Suprapubic skin (tissue), 4 donors: ENCODE measurements at regions not wholly inside any gene's neighbourhood (a gene's known extent, or its start where the extent isn't known, plus 50 kb on each side); places are given as distances from the start of the nearest gene placed in this dataset.

Experiments used
- DNase-seq, 2 donors: peaks; one replicate each; pipeline ENCODE4 v3.0.0-alpha.2; 2019; ENCODE audit warnings: low spot score in 2 of 2
- H3K27ac ChIP-seq: fragments of 200-600 bp; sonication (generic); one replicate; pipeline ENCODE4 v1.5.1; 2019
- H3K27me3 ChIP-seq: fragments of 200-600 bp; sonication (generic); one replicate; pipeline ENCODE4 v1.5.1; 2019
- H3K36me3 ChIP-seq: fragments of 200-600 bp; sonication (generic); one replicate; pipeline ENCODE4 v1.5.1; 2019
- H3K4me1 ChIP-seq: fragments of 200-600 bp; sonication (generic); one replicate; pipeline ENCODE4 v1.5.1; 2019
- H3K4me3 ChIP-seq: fragments of 200-600 bp; sonication (generic); one replicate; pipeline ENCODE4 v1.5.1; 2019; ENCODE audit warnings: mild to moderate bottlenecking
- H3K9me3 ChIP-seq: fragments of 200-600 bp; sonication (generic); one replicate; pipeline ENCODE4 v1.5.1; 2019
- EP300 ChIP-seq: sonication (generic); formaldehyde crosslinking; IDR thresholded peaks from one replicate; pipeline ENCODE4 v1.6.1; 2017; ENCODE audit warnings: antibody characterized with exemption
- POLR2A ChIP-seq, 2 donors: fragments of 450-650 bp; IDR thresholded peaks; one replicate each; pipeline ENCODE4 v1.6.1; 2017; ENCODE audit warnings: antibody characterized with exemption in 2 of 2, mild to moderate bottlenecking in 2 of 2, moderate library complexity in 2 of 2
- POLR2AphosphoS5 ChIP-seq, 3 donors: sonication (generic); formaldehyde crosslinking; IDR thresholded peaks; one replicate each; pipeline ENCODE4 v1.6.1; 2017; ENCODE audit warnings: antibody characterized with exemption in 3 of 3
- WGBS: methylation state at CpG from one replicate; pipeline ENCODE4 v1.1.5; 2018; 5-methylcytosine and 5-hydroxymethylcytosine counted together
- TF ChIP-seq, protein P1 (sequence below), 2 donors: fragments of 200-600 bp in 1 of 2; fragments of 450-650 bp in 1 of 2; sonication (generic) in 1 of 2; IDR thresholded peaks; one replicate each; pipeline ENCODE4 v1.5.1; 2016 to 2019; ENCODE audit warnings: antibody characterized with exemption in 2 of 2, mild to moderate bottlenecking in 1 of 2, moderate library complexity in 1 of 2

DNA sequence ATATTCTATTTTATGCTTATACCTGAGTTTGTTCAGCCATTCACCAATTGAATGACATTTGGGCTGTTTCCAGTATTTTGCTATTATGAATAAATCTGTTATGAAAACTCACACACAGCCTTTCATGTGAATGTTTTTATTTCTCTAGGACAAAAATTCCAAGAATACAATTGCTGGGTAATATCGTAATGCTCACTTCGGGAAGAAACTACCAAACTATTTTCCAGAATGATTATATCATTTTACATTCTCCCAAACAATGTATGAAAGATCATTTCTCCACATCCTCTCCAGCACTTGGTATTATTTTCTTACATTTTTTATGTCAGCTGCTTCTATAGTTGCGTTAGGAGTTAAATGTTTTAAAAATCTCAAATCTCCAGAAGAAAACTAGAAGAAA lies 58.3 kb upstream of the LHFPL2 start:
- Histone ChIP-seq H3K36me3 (no peaks in the 10 kb centered on the region), H3K9me3 (no peaks in the 10 kb centered on the region), H3K27ac (no peak overlapping the region), H3K4me1 (no peaks in the 10 kb centered on the region), H3K27me3 (no peaks in the 10 kb centered on the region), H3K4me3 (no peak overlapping the region)
- no peak for DNase-seq
- WGBS = 54% methylated on average over 3 of the region's 3 CpGs
- TF ChIP-seq EP300 (no peak), POLR2AphosphoS5 (IDR thresholded peaks at IDR 0.05) (no peak)
- TF ChIP-seq, protein P1, sequence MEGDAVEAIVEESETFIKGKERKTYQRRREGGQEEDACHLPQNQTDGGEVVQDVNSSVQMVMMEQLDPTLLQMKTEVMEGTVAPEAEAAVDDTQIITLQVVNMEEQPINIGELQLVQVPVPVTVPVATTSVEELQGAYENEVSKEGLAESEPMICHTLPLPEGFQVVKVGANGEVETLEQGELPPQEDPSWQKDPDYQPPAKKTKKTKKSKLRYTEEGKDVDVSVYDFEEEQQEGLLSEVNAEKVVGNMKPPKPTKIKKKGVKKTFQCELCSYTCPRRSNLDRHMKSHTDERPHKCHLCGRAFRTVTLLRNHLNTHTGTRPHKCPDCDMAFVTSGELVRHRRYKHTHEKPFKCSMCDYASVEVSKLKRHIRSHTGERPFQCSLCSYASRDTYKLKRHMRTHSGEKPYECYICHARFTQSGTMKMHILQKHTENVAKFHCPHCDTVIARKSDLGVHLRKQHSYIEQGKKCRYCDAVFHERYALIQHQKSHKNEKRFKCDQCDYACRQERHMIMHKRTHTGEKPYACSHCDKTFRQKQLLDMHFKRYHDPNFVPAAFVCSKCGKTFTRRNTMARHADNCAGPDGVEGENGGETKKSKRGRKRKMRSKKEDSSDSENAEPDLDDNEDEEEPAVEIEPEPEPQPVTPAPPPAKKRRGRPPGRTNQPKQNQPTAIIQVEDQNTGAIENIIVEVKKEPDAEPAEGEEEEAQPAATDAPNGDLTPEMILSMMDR (IDR thresholded peaks at IDR 0.05) = no peak

GRCh38 chr5:78706381-78706780 lies 57.8 kb upstream of the LHFPL2 start:
- no peaks in the 10 kb centered on the region for H3K9me3 ChIP-seq
- no peak overlapping the region for H3K27ac ChIP-seq
- 76% methylated on average over 2 of the region's 2 CpGs for WGBS
- TF ChIP-seq POLR2AphosphoS5 (IDR thresholded peaks at IDR 0.05) (no peak), POLR2A (IDR thresholded peaks at IDR 0.05) (no peak), EP300 (no peak)
- TF ChIP-seq, protein P1 (IDR thresholded peaks at IDR 0.05) = no peak
- no peaks in the 10 kb centered on the region for H3K36me3 ChIP-seq
- no peaks in the 10 kb centered on the region for H3K4me1 ChIP-seq
- H3K4me3 ChIP-seq = no peak overlapping the region
- no peaks in the 10 kb centered on the region for H3K27me3 ChIP-seq
- DNase-seq = no peak

DNA sequence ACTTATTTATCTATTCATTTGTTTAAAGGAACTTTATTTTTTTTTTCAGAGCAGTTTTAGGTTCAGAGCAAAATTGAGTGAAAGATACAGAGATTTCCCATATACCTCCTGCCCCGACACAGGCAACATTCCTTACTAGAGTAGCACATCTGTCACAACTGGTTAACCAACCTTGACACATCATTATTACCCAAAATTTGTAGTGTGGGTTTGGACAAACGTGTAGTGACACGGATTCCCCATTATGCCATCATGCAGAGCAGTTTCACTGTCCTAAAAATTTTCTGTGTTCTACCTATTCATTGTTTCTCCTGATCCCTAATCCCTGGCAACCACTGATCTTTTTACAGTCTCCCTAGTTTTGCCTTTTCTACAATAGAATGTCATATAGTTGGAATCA lies 57.3 kb upstream of the LHFPL2 start:
- H3K4me3 ChIP-seq = no peak overlapping the region
- no peaks in the 10 kb centered on the region for H3K27me3 ChIP-seq
- no peaks in the 10 kb centered on the region for H3K36me3 ChIP-seq
- WGBS = 75% methylated on average over 3 of the region's 3 CpGs
- no peak overlapping the region for H3K27ac ChIP-seq
- H3K4me1 ChIP-seq = no peaks in the 10 kb centered on the region
- no peak for DNase-seq
- TF ChIP-seq, protein P1 (IDR thresholded peaks at IDR 0.05) = no peak
- TF ChIP-seq POLR2A (IDR thresholded peaks at IDR 0.05) (no peak), EP300 (no peak), POLR2AphosphoS5 (IDR thresholded peaks at IDR 0.05) (no peak)
- no peaks in the 10 kb centered on the region for H3K9me3 ChIP-seq

DNA sequence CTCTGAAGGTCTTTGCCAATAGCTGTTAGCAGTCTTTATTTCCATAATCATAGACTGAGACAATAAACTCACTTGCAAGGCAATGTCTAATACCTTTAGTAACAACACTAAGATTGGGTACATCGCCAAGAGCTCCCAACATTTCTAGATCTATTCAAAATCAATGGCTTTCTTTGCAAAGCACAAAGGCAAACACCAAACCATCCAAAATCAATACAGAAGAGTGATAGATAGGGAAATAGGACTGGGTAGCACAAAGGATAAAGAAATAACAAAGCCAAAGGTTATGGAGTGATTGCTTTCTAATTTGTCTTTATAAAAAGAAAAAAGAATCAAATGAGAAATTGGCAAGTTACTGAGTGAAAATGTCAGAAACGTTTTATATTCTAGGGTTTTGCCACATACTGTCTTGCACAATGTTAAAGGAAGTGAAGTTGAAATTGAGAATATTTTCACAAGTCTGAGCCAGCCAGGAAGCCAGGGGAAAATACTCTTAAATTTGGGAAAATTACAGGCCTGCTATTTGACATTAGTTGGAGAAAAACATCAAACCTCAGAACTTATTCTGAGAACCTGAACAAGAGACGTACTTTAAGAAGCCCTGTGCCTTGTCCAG lies 53.3 kb upstream of the LHFPL2 start:
- no peak overlapping the region for H3K27ac ChIP-seq
- H3K36me3 ChIP-seq = no peaks in the 10 kb centered on the region
- H3K27me3 ChIP-seq = no peaks in the 10 kb centered on the region
- no peak overlapping the region for H3K4me3 ChIP-seq
- no peak for TF ChIP-seq POLR2A (IDR thresholded peaks at IDR 0.05)
- no peak for TF ChIP-seq EP300
- TF ChIP-seq, protein P1 (IDR thresholded peaks at IDR 0.05) = no peak
- TF ChIP-seq POLR2AphosphoS5 (IDR thresholded peaks at IDR 0.05) = no peak
- no peaks in the 10 kb centered on the region for H3K9me3 ChIP-seq
- DNase-seq = no peak
- 68% methylated on average over 3 of the region's 3 CpGs for WGBS
- H3K4me1 ChIP-seq = peaks cover 17% of the 10 kb centered on the region

- no peak for TF ChIP-seq POLR2AphosphoS5 (IDR thresholded peaks at IDR 0.05)
- TF ChIP-seq POLR2A (IDR thresholded peaks at IDR 0.05) = no peak
- TF ChIP-seq EP300 = no peak
- TF ChIP-seq, protein P1 (IDR thresholded peaks at IDR 0.05) = no peak
- Histone ChIP-seq H3K27me3 (no peaks in the 10 kb centered on the region), H3K36me3 (no peaks in the 10 kb centered on the region), H3K4me3 (no peak overlapping the region), H3K27ac (peak overlapping the region; percentile 62), H3K4me1 (peaks cover 17% of the 10 kb centered on the region), H3K9me3 (no peaks in the 10 kb centered on the region)
- 44% methylated on average over 6 of the region's 6 CpGs for WGBS
- DNase-seq = no peak
These were observed 51.1 kb upstream of the LHFPL2 start for GRCh38 chr5:78699552-78700153.
